GM12874 (cell line): ENCODE measurements at regions not wholly inside any gene's neighbourhood (a gene's known extent, or its start where the extent isn't known, plus 50 kb on each side); places are given as distances from the start of the nearest gene placed in this dataset.

ENCODE experiments used
- TF ChIP-seq, protein P1 (sequence below): IDR thresholded peaks from 2 replicates; pipeline ENCODE4 v1.5.1; 2011; ENCODE audit warnings: low read depth, mild to moderate bottlenecking, control low read depth, low read length, moderate library complexity; ENCODE audit not compliant: insufficient read depth

DNA sequence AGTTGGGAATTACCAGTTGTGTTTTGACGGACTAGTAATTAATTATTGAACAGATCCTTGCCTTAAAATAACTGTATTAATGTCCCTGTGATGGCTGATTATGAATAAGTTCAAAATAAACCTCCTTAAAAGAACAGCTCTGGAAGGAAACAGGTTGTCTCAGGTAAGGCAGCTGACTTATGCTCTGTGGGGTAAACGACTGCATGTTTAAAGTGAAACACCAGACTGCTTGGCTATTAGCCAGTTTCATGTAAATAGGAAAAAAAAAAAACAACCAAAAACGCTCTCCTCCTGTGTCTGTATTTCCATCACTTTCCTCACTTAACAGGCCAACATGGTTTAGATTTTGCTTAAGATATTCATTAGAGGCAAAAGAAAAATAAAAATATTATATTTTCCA is 243.6 kb downstream of the TMEM182 start:
- TF ChIP-seq, protein P1, sequence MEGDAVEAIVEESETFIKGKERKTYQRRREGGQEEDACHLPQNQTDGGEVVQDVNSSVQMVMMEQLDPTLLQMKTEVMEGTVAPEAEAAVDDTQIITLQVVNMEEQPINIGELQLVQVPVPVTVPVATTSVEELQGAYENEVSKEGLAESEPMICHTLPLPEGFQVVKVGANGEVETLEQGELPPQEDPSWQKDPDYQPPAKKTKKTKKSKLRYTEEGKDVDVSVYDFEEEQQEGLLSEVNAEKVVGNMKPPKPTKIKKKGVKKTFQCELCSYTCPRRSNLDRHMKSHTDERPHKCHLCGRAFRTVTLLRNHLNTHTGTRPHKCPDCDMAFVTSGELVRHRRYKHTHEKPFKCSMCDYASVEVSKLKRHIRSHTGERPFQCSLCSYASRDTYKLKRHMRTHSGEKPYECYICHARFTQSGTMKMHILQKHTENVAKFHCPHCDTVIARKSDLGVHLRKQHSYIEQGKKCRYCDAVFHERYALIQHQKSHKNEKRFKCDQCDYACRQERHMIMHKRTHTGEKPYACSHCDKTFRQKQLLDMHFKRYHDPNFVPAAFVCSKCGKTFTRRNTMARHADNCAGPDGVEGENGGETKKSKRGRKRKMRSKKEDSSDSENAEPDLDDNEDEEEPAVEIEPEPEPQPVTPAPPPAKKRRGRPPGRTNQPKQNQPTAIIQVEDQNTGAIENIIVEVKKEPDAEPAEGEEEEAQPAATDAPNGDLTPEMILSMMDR: no peak

DNA sequence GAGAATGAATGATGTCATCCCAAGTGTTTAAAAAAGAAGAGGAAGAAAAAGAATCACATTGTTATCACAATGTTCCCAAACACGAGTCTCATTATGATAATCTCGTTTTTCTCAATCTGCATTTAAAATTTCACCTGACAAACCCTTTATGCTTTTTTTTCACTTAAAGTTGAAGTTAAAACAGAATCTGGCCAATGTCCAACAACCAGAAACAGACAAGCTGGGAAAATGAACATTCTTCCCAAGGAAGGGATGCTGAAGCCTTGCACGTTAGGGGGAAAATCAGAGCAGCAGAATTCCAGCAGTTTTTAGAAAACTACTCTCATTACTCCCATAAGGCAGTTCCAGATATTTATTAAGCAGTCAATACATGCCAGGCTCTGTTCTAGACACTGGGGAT is 245.3 kb downstream of the TMEM182 start:
- TF ChIP-seq, protein P1: no peak

GRCh38 chr2:103008586-103008985 is 246.8 kb downstream of the TMEM182 start:
- TF ChIP-seq, protein P1: no peak

GRCh38 chr2:103009871-103010270 is 248.0 kb downstream of the TMEM182 start:
- TF ChIP-seq, protein P1: no peak

GRCh38 chr2:103010306-103010705 is 248.5 kb downstream of the TMEM182 start:
- TF ChIP-seq, protein P1: no peak

DNA sequence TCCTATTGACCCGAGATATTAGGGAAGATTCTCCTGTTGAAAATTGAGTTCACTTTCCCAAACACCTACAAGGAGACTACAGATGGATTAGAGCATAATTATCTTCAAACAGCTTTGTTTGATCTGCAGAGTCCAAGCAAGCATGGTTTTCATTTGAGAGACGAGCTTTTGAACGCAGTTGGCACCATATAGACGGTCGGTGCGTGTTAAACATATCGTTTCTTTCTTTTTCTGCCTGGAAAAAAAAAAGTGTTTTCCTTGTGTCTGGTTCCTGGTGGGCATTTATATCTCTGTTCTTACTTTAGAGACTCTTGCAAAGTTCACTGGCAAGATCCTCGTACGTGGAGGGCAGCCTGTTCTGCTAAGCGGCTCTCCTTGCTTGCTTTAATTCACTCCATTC is 248.9 kb downstream of the TMEM182 start:
- TF ChIP-seq, protein P1: no peak

- TF ChIP-seq, protein P1: no peak
Observed at GRCh38 chr2:103012590-103012989, 250.8 kb downstream of the TMEM182 start.

GRCh38 chr2:103025056-103025455 is 263.2 kb downstream of the TMEM182 start:
- TF ChIP-seq, protein P1: no peak
